B cell (primary cell): ENCODE measurements at regions not wholly inside any gene's neighbourhood (a gene's known extent, or its start where the extent isn't known, plus 50 kb on each side); places are given as distances from the start of the nearest gene placed in this dataset.

Source experiments
- CTCF ChIP-seq: fragments of 200-600 bp; IDR thresholded peaks from one replicate; pipeline ENCODE4 v1.8.0; 2022; ENCODE audit warnings: antibody characterized with exemption, mild to moderate bottlenecking
- EZH2 ChIP-seq: IDR thresholded peaks from 2 replicates; pipeline ENCODE4 v1.6.1; 2012; ENCODE audit warnings: borderline replicate concordance, low read depth, mild to moderate bottlenecking, moderate library complexity, low read length; ENCODE audit not compliant: insufficient read depth, poor library complexity, severe bottlenecking

GRCh38 chr2:171608168-171608567 is 79.1 kb upstream of the DYNC1I2 start:
- TF ChIP-seq CTCF: no peak
- no peak for TF ChIP-seq EZH2
